ENCODE measurements at regions not wholly inside any gene's neighbourhood (a gene's known extent, or its start where the extent isn't known, plus 50 kb on each side); places are given as distances from the start of the nearest gene placed in this dataset.

DNA sequence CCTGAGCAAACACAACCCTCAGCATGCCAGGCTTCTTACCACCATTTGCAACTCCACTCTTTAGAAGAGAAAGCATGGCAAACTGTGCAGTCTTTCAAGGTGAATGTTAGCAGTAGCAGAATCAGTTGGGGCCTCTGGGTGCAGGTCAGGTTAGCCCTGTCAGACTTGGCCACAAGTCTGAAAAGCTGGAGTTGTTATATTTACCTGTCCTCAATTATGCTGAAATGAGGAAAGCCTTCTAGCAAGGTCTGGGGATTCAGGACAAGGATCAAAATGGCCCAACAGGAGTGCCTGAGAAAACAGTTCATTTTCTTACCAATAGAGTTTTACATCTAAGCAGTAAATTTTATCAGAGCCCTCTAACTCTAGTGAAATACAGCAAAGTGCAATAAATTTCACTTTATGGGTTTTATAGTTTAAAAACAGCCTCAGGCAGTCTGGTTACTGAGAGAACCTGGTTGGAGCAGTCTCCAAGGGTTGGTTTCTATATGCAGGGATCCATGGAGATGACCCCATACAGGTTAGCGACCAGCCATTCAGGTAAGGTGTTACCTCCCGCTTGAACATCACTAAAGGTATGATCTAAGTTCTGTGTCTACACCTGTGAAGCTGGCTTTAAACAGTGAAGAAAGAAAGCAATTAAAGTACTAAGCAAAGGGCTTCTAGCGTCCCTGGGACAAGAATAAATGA lies 212.5 kb upstream of the MPPED2 start:
- intact Hi-C loops (cut with DNase I): no loop called here
- TF ChIP-seq, protein P1, sequence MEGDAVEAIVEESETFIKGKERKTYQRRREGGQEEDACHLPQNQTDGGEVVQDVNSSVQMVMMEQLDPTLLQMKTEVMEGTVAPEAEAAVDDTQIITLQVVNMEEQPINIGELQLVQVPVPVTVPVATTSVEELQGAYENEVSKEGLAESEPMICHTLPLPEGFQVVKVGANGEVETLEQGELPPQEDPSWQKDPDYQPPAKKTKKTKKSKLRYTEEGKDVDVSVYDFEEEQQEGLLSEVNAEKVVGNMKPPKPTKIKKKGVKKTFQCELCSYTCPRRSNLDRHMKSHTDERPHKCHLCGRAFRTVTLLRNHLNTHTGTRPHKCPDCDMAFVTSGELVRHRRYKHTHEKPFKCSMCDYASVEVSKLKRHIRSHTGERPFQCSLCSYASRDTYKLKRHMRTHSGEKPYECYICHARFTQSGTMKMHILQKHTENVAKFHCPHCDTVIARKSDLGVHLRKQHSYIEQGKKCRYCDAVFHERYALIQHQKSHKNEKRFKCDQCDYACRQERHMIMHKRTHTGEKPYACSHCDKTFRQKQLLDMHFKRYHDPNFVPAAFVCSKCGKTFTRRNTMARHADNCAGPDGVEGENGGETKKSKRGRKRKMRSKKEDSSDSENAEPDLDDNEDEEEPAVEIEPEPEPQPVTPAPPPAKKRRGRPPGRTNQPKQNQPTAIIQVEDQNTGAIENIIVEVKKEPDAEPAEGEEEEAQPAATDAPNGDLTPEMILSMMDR (IDR thresholded peaks at IDR 0.05): no peak
- TF ChIP-seq POLR2A (IDR thresholded peaks at IDR 0.05): no peak
- H3K4me1 ChIP-seq (replicated peaks in 1 of 2): no peaks in the 10 kb centered on the region
- H3K27me3 ChIP-seq: no peaks in the 10 kb centered on the region
- no peaks in the 10 kb centered on the region for H3K36me3 ChIP-seq (replicated peaks in 1 of 2)
- DNase-seq: no peak
- no peak overlapping the region for H3K4me3 ChIP-seq
- 91 to 97% (median 94%) methylated on average over 3 of the region's 3 CpGs for WGBS, 4 donors
- no peak overlapping the region for H3K27ac ChIP-seq
- H3K9me3 ChIP-seq (replicated peaks in 1 of 3): no peaks in the 10 kb centered on the region

DNA sequence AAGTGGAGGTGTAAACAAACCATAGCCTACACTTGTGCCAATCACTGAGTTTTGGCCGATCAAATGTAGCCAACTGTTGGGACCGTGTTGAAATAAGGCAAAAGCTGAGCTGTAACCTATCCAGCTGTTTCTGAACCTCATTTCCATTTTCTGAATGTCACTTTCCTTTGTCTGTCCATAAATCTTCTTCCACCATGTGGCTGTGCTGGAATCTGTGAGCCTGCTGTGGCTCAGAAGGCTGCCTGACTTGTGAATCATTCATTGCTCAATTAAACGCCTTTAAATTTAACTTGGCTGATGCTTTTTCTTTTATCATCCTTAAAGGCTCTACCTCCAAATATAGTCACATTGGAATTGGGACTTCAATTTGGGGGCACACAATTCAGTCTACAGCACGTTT lies 203.1 kb upstream of the MPPED2 start:
- H3K27me3 ChIP-seq: no peaks in the 10 kb centered on the region
- H3K4me3 ChIP-seq: no peak overlapping the region
- H3K27ac ChIP-seq: no peak overlapping the region
- no peaks in the 10 kb centered on the region for H3K36me3 ChIP-seq (replicated peaks in 1 of 2)
- H3K4me1 ChIP-seq (replicated peaks in 1 of 2): no peaks in the 10 kb centered on the region
- no peaks in the 10 kb centered on the region for H3K9me3 ChIP-seq (replicated peaks in 1 of 3)
- TF ChIP-seq, protein P1 (IDR thresholded peaks at IDR 0.05): no peak
- no peak for TF ChIP-seq POLR2A (IDR thresholded peaks at IDR 0.05)
- intact Hi-C loops (cut with DNase I): no loop called here
- DNase-seq: no peak
- WGBS, 4 donors: 73 to 76% (median 73%) methylated on average over 4 of the region's 4 CpGs

DNA sequence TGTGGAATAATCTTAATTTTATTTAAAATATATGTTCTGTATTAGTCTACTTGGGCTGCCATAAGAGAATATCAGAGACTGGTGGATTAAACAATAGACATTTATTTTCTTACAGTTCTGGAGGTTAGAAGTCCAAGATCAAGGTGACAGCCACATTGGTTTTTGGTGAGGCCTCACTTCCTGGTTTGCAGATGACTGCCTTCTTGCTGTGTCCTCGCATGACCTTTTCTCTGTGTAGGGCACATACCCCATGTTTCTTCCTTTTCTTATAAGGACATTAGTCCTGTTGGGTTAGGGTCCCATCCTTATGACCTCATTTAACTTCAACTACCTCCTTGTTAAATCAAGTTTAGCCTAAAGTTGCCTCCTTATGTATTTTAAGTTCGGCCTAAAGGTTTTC lies 202.7 kb upstream of the MPPED2 start:
- no peak overlapping the region for H3K4me3 ChIP-seq
- H3K27ac ChIP-seq: no peak overlapping the region
- no peaks in the 10 kb centered on the region for H3K9me3 ChIP-seq (replicated peaks in 1 of 3)
- 78 to 94% (median 86%) methylated on average over 2 of the region's 2 CpGs for WGBS, 4 donors
- H3K36me3 ChIP-seq (replicated peaks in 1 of 2): no peaks in the 10 kb centered on the region
- H3K27me3 ChIP-seq: no peaks in the 10 kb centered on the region
- no peaks in the 10 kb centered on the region for H3K4me1 ChIP-seq (replicated peaks in 1 of 2)
- no peak for TF ChIP-seq POLR2A (IDR thresholded peaks at IDR 0.05)
- TF ChIP-seq, protein P1 (IDR thresholded peaks at IDR 0.05): no peak
- DNase-seq: no peak
- intact Hi-C loops (cut with DNase I): no loop called here

DNA sequence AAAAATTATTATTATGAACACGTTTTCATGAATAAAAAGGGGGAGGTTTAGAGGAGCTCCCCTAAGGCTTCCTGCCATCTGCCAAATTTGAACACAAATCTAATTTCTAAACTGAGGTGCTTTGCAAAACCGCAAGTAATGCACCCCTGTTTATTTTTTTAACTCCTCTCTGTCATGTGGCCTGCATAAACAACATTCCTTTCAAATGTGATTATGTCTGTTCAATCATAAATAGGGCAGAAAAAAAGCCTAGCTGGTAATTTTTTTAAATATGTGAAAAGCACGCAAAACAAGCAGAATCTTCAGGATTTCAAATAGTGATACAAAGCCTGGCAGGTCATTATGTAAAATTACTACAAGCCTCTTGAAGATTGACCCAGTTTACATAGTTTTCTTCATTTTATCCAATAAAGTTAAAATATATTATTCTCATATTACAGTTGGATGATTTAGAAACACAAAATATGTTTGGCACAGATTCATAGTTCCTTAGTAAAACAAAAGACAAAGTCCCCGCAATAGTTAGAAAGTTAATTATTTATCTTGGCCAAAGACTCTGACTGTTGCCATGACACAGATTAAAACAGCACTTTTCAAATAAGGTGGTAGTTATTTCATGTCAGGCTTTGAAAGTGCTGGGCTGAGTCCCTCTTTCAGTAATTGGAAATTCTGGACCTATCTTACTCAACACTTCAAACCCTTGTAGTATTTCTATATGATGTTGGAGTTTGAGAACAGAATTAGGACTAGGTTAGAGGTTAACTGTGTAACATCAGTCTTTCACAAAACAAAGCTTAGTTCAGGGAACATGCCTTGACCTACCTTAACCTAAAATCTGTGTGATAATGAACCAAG lies 200.3 kb upstream of the MPPED2 start:
- Histone ChIP-seq H3K4me1 (replicated peaks in 1 of 2) (no peaks in the 10 kb centered on the region), H3K9me3 (replicated peaks in 1 of 3) (no peaks in the 10 kb centered on the region), H3K27me3 (no peaks in the 10 kb centered on the region), H3K36me3 (replicated peaks in 1 of 2) (no peaks in the 10 kb centered on the region), H3K27ac (no peak overlapping the region), H3K4me3 (no peak overlapping the region)
- no peak for DNase-seq
- 55 to 65% (median 58%) methylated on average over 4 of the region's 4 CpGs for WGBS, 4 donors
- no peak for TF ChIP-seq POLR2A (IDR thresholded peaks at IDR 0.05)
- TF ChIP-seq, protein P1 (IDR thresholded peaks at IDR 0.05): no peak
- intact Hi-C loops (cut with DNase I): no loop called here
